ENCODE measurements at regions not wholly inside any gene's neighbourhood (a gene's known extent, or its start where the extent isn't known, plus 50 kb on each side); places are given as distances from the start of the nearest gene placed in this dataset.

DNA sequence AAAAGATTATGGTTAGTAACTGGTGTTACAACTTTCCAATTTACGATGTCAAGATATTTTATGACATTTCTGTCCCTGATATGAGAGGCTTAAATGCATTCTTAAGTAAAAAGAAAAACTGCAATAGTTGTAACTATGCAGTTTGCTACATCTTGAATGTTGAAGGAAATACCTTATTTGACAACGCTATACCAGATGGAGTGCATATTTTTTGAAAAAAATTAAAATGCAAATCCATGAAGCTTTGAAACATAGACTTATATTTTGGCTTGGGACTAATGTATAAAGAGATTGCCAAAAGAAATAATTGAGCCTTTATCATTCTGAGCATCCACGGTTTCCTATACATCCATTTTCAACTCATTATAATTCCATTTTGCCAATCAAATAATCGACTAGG is 579.4 kb downstream of the TAF11L14 start:
- Mint-ChIP-seq H3K9me3 (no peaks in the 10 kb centered on the region), H3K27me3 (no peaks in the 10 kb centered on the region), H3K4me1 (ENCODE audit: unreplicated experiment) (no peaks in the 10 kb centered on the region), H3K36me3 (no peaks in the 10 kb centered on the region), H3K4me3 (no peak overlapping the region), H3K27ac (no peak overlapping the region)
- TF ChIP-seq CTCF (conservative IDR thresholded peaks at IDR 0.05) = no peak
- no peak for DNase-seq (ENCODE audit: extremely low spot score, unreplicated experiment)

GRCh38 chr5:18216016-18216415 is 581.8 kb downstream of the TAF11L14 start:
- Mint-ChIP-seq H3K27ac (no peak overlapping the region), H3K27me3 (no peaks in the 10 kb centered on the region), H3K4me3 (no peak overlapping the region), H3K4me1 (ENCODE audit: unreplicated experiment) (no peaks in the 10 kb centered on the region), H3K36me3 (no peaks in the 10 kb centered on the region), H3K9me3 (no peaks in the 10 kb centered on the region)
- no peak for DNase-seq (ENCODE audit: extremely low spot score, unreplicated experiment)
- no peak for TF ChIP-seq CTCF (conservative IDR thresholded peaks at IDR 0.05)

GRCh38 chr5:18216729-18217128 is 582.5 kb downstream of the TAF11L14 start:
- Mint-ChIP-seq H3K27me3 (no peaks in the 10 kb centered on the region), H3K4me3 (no peak overlapping the region), H3K9me3 (no peaks in the 10 kb centered on the region), H3K4me1 (ENCODE audit: unreplicated experiment) (no peaks in the 10 kb centered on the region), H3K36me3 (no peaks in the 10 kb centered on the region), H3K27ac (no peak overlapping the region)
- DNase-seq (ENCODE audit: extremely low spot score, unreplicated experiment) = no peak
- TF ChIP-seq CTCF (conservative IDR thresholded peaks at IDR 0.05) = no peak

DNA sequence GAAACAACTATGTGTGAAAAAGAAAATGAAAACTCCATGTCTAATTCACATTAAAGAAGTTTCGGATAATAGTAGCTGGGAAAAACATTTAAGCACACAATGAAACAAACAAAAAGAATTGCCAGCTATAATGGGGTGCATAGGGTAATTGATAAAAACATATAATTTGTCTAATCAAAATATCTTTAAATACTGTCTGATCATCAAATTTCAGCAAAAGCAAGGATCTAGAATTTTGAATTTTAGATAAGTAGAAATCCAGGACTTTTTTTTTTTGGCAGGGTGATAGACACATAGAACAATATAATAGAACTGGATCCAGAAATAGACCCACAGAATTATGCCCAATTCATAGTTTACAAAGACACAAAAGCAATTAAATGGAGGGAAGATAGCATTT is 585.0 kb downstream of the TAF11L14 start:
- DNase-seq (ENCODE audit: extremely low spot score, unreplicated experiment) = no peak
- H3K27ac Mint-ChIP-seq = no peak overlapping the region
- no peaks in the 10 kb centered on the region for H3K27me3 Mint-ChIP-seq
- H3K4me3 Mint-ChIP-seq = no peak overlapping the region
- no peaks in the 10 kb centered on the region for H3K4me1 Mint-ChIP-seq (ENCODE audit: unreplicated experiment)
- no peaks in the 10 kb centered on the region for H3K9me3 Mint-ChIP-seq
- no peaks in the 10 kb centered on the region for H3K36me3 Mint-ChIP-seq
- no peak for TF ChIP-seq CTCF (conservative IDR thresholded peaks at IDR 0.05)

- Mint-ChIP-seq H3K36me3 (no peaks in the 10 kb centered on the region), H3K4me1 (ENCODE audit: unreplicated experiment) (no peaks in the 10 kb centered on the region), H3K4me3 (no peak overlapping the region), H3K27me3 (no peaks in the 10 kb centered on the region), H3K9me3 (no peaks in the 10 kb centered on the region), H3K27ac (no peak overlapping the region)
- DNase-seq (ENCODE audit: extremely low spot score, unreplicated experiment) = no peak
- no peak for TF ChIP-seq CTCF (conservative IDR thresholded peaks at IDR 0.05)
These were observed 586.4 kb downstream of the TAF11L14 start for GRCh38 chr5:18220631-18221030.

- Mint-ChIP-seq H3K4me1 (ENCODE audit: unreplicated experiment) (no peaks in the 10 kb centered on the region), H3K4me3 (no peak overlapping the region), H3K27ac (no peak overlapping the region), H3K36me3 (no peaks in the 10 kb centered on the region), H3K27me3 (no peaks in the 10 kb centered on the region), H3K9me3 (no peaks in the 10 kb centered on the region)
- DNase-seq (ENCODE audit: extremely low spot score, unreplicated experiment) = no peak
- no peak for TF ChIP-seq CTCF (conservative IDR thresholded peaks at IDR 0.05)
These were observed 602.1 kb downstream of the TAF11L14 start for GRCh38 chr5:18236386-18236785.
